Kidney capillary endothelial cell (primary cell): ENCODE measurements at regions not wholly inside any gene's neighbourhood (a gene's known extent, or its start where the extent isn't known, plus 50 kb on each side); places are given as distances from the start of the nearest gene placed in this dataset.

Source experiments
- DNase-seq: peaks from one replicate; pipeline ENCODE4 v3.0.0-alpha.2; 2018; ENCODE audit warnings: low spot score

DNA sequence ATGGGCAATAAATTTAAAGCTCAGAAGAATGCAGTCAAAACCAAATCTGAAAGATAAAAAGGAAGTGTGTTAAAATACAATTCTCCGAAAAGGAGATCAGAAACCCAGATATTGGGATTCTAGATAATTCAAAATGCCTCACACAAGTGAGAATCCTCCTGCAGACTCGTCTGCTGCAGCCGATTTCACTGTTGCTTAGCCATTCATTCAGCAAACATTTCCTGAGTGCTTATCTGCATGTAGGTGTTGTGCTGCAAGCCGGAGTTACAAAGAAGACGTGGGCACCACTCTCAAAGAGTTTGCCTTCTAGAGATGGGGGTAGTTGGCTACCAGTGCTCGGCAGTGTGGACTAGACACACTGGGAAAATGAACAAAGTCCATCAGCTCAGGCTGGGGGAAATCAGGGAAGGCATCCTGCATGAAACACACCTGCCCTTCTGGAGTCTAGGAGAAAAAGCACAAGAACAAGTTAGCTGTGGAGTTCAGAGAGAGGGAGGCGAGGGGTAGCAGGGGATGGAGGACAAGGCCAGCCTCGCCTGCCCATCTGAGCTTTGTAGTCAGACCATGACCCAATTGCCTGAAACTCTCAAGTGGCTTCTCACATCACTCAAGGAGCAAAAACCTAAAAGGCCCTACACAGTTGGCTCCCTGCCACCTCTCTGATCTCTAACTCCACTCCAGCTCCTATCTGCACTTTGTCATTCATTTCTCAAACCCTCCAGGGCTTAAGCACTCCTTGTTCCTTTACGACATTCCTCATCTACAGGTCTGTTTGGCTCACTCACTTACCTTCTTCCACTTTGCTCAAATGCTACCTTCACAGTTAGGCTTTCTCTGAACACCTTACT is 310.0 kb upstream of the DDHD1 start:
- DNase-seq, result no peak

GRCh38 chr14:53461858-53462257 is 308.7 kb upstream of the DDHD1 start:
- no peak for DNase-seq

- no peak for DNase-seq
Measured at GRCh38 chr14:53460544-53460943, 307.4 kb upstream of the DDHD1 start.

- peak; percentile 18 for DNase-seq
Measured at GRCh38 chr14:53458368-53458814, 305.3 kb upstream of the DDHD1 start.

- DNase-seq, result no peak
Measured at GRCh38 chr14:53456931-53457330, 303.8 kb upstream of the DDHD1 start.

GRCh38 chr14:53452005-53452673 is 299.0 kb upstream of the DDHD1 start:
- no peak for DNase-seq

GRCh38 chr14:53450871-53451270 is 297.7 kb upstream of the DDHD1 start:
- no peak for DNase-seq

DNA sequence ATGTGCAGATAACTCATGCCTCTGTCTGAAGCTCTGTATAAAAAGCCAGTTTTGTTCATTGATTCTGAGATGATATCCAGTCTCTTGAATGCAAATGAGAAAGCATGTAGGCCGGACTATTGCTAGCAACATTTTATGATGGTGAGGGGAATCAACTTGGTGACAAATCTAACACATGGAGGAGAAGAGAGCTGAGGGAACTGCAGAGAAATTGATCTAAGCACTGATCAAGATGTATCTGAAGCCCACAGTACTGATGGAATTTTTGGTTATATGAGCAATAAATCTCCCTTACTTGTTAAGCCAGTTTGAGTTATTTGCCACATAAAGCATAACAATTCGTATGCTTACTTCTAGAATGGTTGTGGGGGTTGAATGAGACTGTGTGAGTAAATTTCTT is 295.6 kb upstream of the DDHD1 start:
- no peak for DNase-seq

DNA sequence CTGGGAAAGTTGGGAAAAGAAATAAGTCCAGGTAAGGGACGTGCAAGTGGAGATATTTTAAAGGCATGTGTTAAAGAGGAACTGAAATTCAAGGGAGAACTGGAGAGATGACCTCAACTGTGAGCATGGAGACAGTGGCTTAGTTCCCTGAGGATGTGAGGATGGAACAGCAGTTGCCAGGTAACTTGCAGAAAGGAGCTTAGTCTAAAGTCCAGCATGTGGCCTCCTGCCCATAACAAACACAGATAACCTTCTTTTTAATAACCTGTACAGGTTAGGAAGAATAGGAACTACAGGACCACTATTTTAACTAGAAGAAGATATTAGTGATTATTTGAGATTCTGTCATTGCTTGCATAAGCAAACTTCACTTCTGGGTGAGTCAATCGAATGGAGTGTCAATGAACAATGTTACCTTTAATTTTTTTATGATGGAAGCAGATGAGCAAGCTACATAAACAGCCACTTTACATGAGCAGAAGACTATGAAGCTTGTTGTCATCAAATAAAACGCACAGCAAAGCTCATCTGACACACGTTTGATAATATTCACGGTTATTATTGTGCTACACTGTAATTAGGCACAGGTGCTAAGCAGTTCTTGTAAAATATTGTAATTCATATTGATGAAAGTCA is 291.7 kb upstream of the DDHD1 start:
- DNase-seq, result no peak

- DNase-seq, result no peak
Measured at GRCh38 chr14:53441789-53442188, 288.7 kb upstream of the DDHD1 start.

GRCh38 chr14:53437858-53438257 is 284.7 kb upstream of the DDHD1 start:
- no peak for DNase-seq

DNA sequence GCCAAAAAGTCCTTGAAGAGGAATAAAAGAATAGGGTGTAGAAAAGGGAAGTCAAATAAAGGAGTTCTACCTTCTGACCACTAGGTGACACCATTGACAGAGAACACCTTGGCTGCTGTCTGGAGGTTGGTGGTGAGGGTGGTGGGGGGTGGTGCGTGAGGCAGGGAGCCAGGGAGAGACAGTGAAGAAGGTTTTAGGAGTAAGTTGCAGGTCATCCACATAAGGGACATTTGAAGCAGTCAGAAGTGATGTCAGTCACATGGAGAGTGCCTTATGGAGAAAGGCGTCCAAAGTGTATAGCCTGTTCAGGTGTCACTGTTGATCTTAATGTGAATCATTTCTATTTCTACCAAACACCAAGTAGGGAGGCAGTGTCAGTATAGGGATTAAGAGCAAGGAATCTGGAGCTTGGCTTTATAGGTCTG is 279.3 kb upstream of the DDHD1 start:
- DNase-seq, result peak; percentile 10

DNA sequence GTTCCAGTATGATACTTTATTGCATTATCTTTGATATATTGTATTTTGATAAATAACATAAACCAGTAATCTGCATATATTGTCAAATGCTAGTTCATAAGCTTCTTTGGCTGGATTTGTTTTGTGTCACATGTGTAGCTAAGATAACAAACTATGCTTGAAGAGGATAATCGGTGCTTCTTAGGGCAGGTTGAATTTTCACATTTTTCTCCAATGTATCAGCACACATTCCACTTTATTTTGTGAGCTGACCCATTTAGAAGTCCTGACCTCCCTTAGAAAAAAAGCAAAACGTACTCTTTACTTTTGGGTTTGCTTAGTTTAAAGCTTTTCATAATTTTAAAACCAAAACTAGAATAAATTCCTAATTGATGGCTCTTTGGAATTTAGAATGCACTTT is 277.7 kb upstream of the DDHD1 start:
- no peak for DNase-seq

- no peak for DNase-seq
Measured at GRCh38 chr14:53412819-53413675, 259.9 kb upstream of the DDHD1 start.

GRCh38 chr14:53411125-53411524 is 258.0 kb upstream of the DDHD1 start:
- no peak for DNase-seq

- peak; percentile 27 for DNase-seq
Measured at GRCh38 chr14:53409969-53410368, 256.8 kb upstream of the DDHD1 start.

GRCh38 chr14:53409289-53409688 is 256.2 kb upstream of the DDHD1 start:
- no peak for DNase-seq

- DNase-seq, result no peak
Measured at GRCh38 chr14:53408175-53408879, 255.2 kb upstream of the DDHD1 start.

GRCh38 chr14:53406519-53406918 is 253.4 kb upstream of the DDHD1 start:
- DNase-seq, result no peak

DNA sequence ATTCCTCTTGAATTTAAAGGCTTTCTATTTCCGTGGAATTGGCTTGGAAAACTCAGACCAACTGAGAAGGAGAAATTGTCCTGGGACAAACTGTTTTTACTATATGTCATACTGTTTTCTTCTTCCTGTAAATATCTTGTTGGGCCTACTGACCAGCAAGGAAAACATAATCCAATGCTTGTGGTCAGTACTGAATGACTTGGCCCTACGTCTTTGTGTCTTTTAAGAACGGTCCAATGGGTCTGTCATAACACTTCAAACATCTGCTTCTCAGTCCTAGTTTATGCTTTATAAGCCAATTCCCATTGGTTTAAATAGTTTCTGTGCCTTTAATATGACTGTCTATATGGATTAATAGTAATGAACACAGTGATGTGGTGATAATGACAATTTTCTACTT is 248.5 kb upstream of the DDHD1 start:
- DNase-seq, result no peak

GRCh38 chr14:53399057-53399456 is 245.9 kb upstream of the DDHD1 start:
- DNase-seq, result peak; percentile 8
